Caco-2 (cell line): ENCODE measurements at regions not wholly inside any gene's neighbourhood (a gene's known extent, or its start where the extent isn't known, plus 50 kb on each side); places are given as distances from the start of the nearest gene placed in this dataset.

Source experiments
- BruUV-seq: library from RNA; stranded (reverse); fragments of 400-500 nt; replicated peaks from 2 replicates; lab custom pipeline; 2021; lab: Mats Ljungman, UMichigan
- CTCF ChIA-PET: fragments of 300-600 bp; sonication (Branson Sonifier 250); formaldehyde crosslinking; loops from one replicate; lab custom pipeline; 2022; ENCODE audit warnings: antibody characterized with exemption; lab: Charles Lee
- POLR2A ChIA-PET: fragments of 300-600 bp; sonication (Branson Sonifier 250); formaldehyde crosslinking; loops from one replicate; lab custom pipeline; 2022; ENCODE audit warnings: antibody characterized with exemption; lab: Charles Lee
- DNase-seq, 2 experiments: peaks; one replicate each; pipeline versions ENCODE4 v3.0.0 to v3.0.0-alpha.2; 2020 to 2022
- H3K27me3 ChIP-seq: replicated peaks from 2 replicates; pipeline ENCODE4 v1.6.0; 2011; ENCODE audit warnings: low read length; ENCODE audit not compliant: control insufficient read depth, insufficient read depth
- H3K36me3 ChIP-seq: 2 replicates; pipeline ENCODE4 v1.5.1; 2011; ENCODE audit warnings: low read length; ENCODE audit not compliant: control insufficient read depth, insufficient read depth
- H3K4me1 ChIP-seq: fragments of 250-450 bp; sonication (Bioruptor Pico); 2 replicates; pipeline ENCODE4 v1.5.1; 2020; ENCODE audit warnings: mild to moderate bottlenecking
- H3K4me3 ChIP-seq: 2 replicates; pipeline ENCODE4 v1.5.1; 2011; ENCODE audit warnings: low read depth, mild to moderate bottlenecking, control low read depth, low read length
- H3K9me3 ChIP-seq: fragments of 250-450 bp; sonication (Bioruptor Pico); 2 replicates; pipeline ENCODE4 v1.5.1; 2020; ENCODE audit warnings: mild to moderate bottlenecking, moderate library complexity
- H3K27ac Mint-ChIP-seq: one replicate; pipeline ENCODE4 v1.8.0; 2022; ENCODE audit warnings: mixed read lengths; ENCODE audit not compliant: unreplicated experiment
- H3K27me3 Mint-ChIP-seq: one replicate; pipeline ENCODE4 v1.8.0; 2022; ENCODE audit warnings: mixed read lengths; ENCODE audit not compliant: insufficient read depth, unreplicated experiment
- H3K36me3 Mint-ChIP-seq: one replicate; pipeline ENCODE4 v1.8.0; 2022; ENCODE audit warnings: mild to moderate bottlenecking, mixed read lengths; ENCODE audit not compliant: insufficient read depth, unreplicated experiment
- H3K4me1 Mint-ChIP-seq: one replicate; pipeline ENCODE4 v1.8.0; 2022; ENCODE audit warnings: low read depth, mixed read lengths; ENCODE audit not compliant: unreplicated experiment
- H3K4me3 Mint-ChIP-seq: one replicate; pipeline ENCODE4 v1.8.0; 2022; ENCODE audit warnings: mild to moderate bottlenecking, moderate library complexity, mixed read lengths; ENCODE audit not compliant: unreplicated experiment
- H3K9me3 Mint-ChIP-seq: one replicate; pipeline ENCODE4 v1.8.0; 2022; ENCODE audit warnings: mixed read lengths; ENCODE audit not compliant: unreplicated experiment
- intact Hi-C: fragments of 100-400 bp; cut with micrococcal nuclease; formaldehyde crosslinking; loops from one replicate; pipeline ENCODE4 v1.10.0; 2022; ENCODE audit not compliant: unreplicated experiment
- TF ChIP-seq, protein P1 (sequence below), 2 experiments: fragments of 200-600 bp in 1 of 2; IDR thresholded peaks; 1 replicate in 1 of 2; 2 replicates in 1 of 2; pipeline versions ENCODE4 v1.5.1 to v1.8.0; 2011 to 2022; ENCODE audit warnings: antibody characterized with exemption in 1 of 2, control low read depth in 1 of 2, inconsistent platforms in 1 of 2, low read depth in 1 of 2, low read length in 1 of 2, mild to moderate bottlenecking in 1 of 2, moderate library complexity in 1 of 2; ENCODE audit not compliant: insufficient read depth in 1 of 2, severe bottlenecking in 1 of 2, unreplicated experiment in 1 of 2

GRCh38 chr5:168214071-168214470 is 77.4 kb upstream of the WWC1 start:
- ChIA-PET POLR2A (no interaction called here), CTCF (no interaction called here)
- Histone ChIP-seq H3K36me3 (no peaks in the 10 kb centered on the region), H3K27me3 (peaks cover 1% of the 10 kb centered on the region; the same call in 1 of the 2 replicates), H3K4me1 (no peaks in the 10 kb centered on the region), H3K9me3 (no peaks in the 10 kb centered on the region), H3K4me3 (no peak overlapping the region)
- Mint-ChIP-seq H3K27ac (no peak overlapping the region), H3K4me1 (no peaks in the 10 kb centered on the region), H3K36me3 (no peaks in the 10 kb centered on the region), H3K9me3 (no peaks in the 10 kb centered on the region), H3K27me3 (peaks cover 13% of the 10 kb centered on the region), H3K4me3 (no peak overlapping the region)
- intact Hi-C loops: no loop called here
- TF ChIP-seq, protein P1, sequence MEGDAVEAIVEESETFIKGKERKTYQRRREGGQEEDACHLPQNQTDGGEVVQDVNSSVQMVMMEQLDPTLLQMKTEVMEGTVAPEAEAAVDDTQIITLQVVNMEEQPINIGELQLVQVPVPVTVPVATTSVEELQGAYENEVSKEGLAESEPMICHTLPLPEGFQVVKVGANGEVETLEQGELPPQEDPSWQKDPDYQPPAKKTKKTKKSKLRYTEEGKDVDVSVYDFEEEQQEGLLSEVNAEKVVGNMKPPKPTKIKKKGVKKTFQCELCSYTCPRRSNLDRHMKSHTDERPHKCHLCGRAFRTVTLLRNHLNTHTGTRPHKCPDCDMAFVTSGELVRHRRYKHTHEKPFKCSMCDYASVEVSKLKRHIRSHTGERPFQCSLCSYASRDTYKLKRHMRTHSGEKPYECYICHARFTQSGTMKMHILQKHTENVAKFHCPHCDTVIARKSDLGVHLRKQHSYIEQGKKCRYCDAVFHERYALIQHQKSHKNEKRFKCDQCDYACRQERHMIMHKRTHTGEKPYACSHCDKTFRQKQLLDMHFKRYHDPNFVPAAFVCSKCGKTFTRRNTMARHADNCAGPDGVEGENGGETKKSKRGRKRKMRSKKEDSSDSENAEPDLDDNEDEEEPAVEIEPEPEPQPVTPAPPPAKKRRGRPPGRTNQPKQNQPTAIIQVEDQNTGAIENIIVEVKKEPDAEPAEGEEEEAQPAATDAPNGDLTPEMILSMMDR (IDR thresholded peaks at IDR 0.05; ENCODE audit: insufficient read depth in 1 of 2, low read depth in 1 of 2, low read length in 1 of 2, severe bottlenecking in 1 of 2, unreplicated experiment in 1 of 2): no peak
- BruUV-seq: no TSS peak
- no peak for DNase-seq

- no peaks in the 10 kb centered on the region for H3K4me1 ChIP-seq
- H3K9me3 ChIP-seq: no peaks in the 10 kb centered on the region
- H3K4me1 Mint-ChIP-seq: no peaks in the 10 kb centered on the region
- H3K27me3 ChIP-seq: peaks cover 1% of the 10 kb centered on the region; the same call in 1 of the 2 replicates
- DNase-seq: no peak
- no peak overlapping the region for H3K4me3 ChIP-seq
- ChIA-PET POLR2A (no interaction called here), CTCF (no interaction called here)
- no peaks in the 10 kb centered on the region for H3K9me3 Mint-ChIP-seq
- no peak overlapping the region for H3K4me3 Mint-ChIP-seq
- no peak overlapping the region for H3K27ac Mint-ChIP-seq
- peaks cover 13% of the 10 kb centered on the region for H3K27me3 Mint-ChIP-seq
- intact Hi-C loops: loop anchor here (5.0 kb wide), 1 partner anchor 493 kb away; no protein-coding TSS in a partner anchor
- no peaks in the 10 kb centered on the region for H3K36me3 ChIP-seq
- H3K36me3 Mint-ChIP-seq: no peaks in the 10 kb centered on the region
- no TSS peak for BruUV-seq
- TF ChIP-seq, protein P1 (IDR thresholded peaks at IDR 0.05; ENCODE audit: insufficient read depth in 1 of 2, low read depth in 1 of 2, low read length in 1 of 2, severe bottlenecking in 1 of 2, unreplicated experiment in 1 of 2): no peak
Measured at GRCh38 chr5:168214886-168215285, 76.6 kb upstream of the WWC1 start.

DNA sequence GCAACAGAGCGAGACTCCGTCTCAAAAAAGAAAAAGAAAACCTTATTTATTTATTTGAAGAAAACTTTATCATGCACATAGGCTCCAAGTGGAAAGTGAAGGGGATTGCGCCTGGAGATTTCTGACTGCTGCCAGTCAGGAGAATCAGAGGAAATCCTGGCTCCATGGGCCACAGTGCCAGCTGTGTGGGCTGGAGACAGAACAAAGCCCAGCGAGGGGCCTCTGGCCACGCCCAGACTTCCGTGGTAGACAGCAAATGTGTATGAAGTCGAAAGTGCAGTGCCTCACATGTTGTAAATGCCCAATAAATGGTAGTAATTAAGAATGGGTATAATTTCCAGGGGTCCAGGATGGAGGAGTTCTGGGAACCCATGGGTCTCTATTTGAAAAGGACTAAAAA is 75.8 kb upstream of the WWC1 start:
- ChIA-PET CTCF (no interaction called here), POLR2A (no interaction called here)
- no TSS peak for BruUV-seq
- no peak overlapping the region for H3K4me3 ChIP-seq
- H3K9me3 ChIP-seq: no peaks in the 10 kb centered on the region
- Mint-ChIP-seq H3K27ac (no peak overlapping the region), H3K27me3 (peaks cover 13% of the 10 kb centered on the region), H3K4me1 (no peaks in the 10 kb centered on the region), H3K9me3 (no peaks in the 10 kb centered on the region), H3K36me3 (no peaks in the 10 kb centered on the region), H3K4me3 (no peak overlapping the region)
- TF ChIP-seq, protein P1 (IDR thresholded peaks at IDR 0.05; ENCODE audit: insufficient read depth in 1 of 2, low read depth in 1 of 2, low read length in 1 of 2, severe bottlenecking in 1 of 2, unreplicated experiment in 1 of 2): no peak
- H3K4me1 ChIP-seq: no peaks in the 10 kb centered on the region
- no peak for DNase-seq
- intact Hi-C loops: loop anchor here (5.0 kb wide), 1 partner anchor 493 kb away; no protein-coding TSS in a partner anchor
- no peaks in the 10 kb centered on the region for H3K36me3 ChIP-seq
- H3K27me3 ChIP-seq: peaks cover 1% of the 10 kb centered on the region; the same call in 1 of the 2 replicates
